ENCODE measurements at regions not wholly inside any gene's neighbourhood (a gene's known extent, or its start where the extent isn't known, plus 50 kb on each side); places are given as distances from the start of the nearest gene placed in this dataset.

DNA sequence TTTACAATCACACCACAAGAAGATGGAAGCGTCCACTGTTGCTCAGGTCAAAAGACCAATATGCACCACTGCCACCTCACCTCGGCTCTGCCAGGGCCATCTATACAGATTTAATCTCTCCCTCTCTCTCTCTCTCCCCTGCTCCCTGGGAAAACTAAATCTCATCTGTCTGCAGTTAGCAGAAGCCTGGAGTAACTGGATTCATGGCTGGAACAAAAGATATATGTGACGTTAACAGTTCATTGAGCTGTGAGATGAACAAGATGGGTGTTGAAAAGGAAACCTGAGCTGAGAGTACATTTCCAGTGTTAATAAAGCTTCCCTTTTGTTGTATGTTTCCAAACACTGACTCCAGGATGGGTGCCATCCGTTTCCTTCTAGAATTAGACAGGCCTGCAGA lies 369.7 kb downstream of the CDK5RAP2 start:
- no peak for DNase-seq

DNA sequence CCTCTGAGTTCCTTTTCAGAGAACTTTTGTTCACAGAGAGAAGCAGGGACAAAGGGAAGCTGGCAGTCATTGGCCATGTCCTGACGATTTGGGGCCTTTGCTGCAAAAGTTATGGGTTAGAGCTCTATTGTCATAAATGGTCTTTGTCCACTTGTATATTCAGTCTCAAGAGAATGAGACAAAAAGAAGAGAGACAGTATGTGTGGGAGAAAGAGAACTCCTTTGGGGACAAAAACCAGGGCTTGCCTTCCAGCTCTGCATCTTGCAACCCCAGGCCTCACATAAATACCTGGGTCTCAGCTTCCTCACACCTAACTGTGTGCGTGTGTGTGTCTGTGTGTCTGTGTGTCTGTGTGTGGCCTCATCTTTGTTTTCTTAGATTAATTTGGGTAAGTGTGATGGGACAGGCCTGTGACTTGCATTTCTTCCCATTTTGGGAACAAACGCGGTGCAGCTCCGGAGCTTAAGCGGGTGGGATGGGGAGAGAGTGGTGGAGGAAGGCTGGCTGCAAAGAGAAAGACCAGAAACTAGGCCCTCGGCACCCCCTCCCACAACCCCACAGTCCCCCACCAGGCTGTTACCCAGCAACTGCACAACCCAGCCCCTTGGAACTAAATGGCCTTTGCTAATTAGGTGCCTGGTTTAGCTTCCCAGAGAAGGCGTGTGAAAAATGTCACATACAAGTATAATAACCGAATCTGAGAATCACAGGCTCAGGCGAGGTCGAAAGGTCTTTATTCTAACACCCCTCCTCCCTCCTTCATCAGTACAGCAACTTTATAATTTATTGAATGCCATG lies 376.9 kb downstream of the CDK5RAP2 start:
- DNase-seq, result no peak

DNA sequence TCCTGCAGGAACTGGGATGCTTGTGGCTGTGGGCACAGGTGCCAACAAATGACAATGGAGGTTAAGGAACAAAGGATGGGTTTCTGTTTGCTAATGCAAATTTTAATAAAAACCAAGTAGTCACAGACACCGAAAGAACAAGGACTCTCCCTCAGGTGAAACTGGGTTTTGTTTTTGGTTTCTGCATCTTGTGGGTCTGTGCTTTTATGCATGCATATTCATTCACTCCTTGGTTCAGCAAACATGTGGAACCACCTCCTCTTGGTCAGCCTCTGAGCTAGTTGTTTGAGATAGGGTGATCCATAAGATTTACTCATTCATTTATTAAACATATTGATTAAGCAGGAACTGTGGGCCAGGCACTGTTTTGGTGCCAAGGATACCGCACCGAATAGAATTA lies 381.9 kb downstream of the CDK5RAP2 start:
- DNase-seq, result no peak

DNA sequence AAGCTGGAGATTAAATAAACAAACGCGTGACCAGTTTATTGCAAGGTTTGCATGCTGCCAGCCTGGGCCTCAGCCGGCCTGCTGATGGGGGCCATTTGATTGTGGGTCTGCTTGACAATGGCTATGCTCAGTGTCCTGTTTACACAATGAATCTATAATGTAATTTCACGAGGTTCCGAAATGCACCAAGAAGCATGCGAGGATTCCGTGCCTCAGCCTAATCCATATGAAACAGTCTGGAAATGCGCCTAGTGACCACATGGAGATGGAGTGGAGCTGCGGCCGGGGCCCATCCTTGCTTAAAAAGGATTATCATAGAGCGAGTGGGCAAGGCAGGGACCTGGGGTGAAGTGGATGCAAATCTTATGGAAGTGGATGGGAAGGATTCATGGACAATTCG lies 382.4 kb downstream of the CDK5RAP2 start:
- DNase-seq, result no peak

DNA sequence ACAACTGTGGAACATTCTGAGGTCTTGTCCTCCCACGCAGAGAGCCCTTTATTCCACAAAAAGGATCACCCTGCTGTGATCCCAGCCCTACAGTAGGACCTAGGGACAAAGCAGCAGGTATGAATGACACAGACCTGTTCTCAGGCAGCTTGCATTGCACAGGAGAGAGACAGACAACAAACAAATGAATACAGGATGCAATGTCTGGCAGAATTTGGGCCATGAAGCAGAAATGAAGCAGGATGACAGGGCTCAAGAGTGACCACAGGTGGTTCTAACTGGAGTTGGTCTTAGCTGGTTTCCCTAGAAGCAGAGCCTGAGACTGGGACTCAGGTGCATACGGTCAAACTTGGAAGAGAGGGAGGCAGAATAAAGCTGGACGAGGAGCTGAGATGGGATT lies 388.8 kb downstream of the CDK5RAP2 start:
- DNase-seq, result no peak

DNA sequence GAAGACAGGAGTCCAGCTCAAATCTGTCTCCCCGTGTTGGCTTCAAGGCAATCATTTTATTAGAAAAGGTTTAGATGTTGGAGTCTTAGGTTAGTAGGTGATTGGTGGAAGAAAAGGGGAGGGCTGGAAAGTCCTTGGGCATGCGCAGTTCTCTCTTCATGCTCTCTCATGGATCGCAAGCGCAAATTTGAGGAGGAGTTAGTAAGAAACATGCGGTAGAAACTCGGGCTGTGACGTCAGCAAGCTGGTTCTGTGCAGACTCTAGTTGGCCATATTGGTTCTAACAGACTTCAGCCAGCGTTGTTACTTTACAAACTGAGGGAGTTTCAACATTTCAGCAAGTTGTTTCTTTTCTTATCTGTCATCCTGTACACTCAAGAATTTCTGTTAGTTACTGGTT lies 392.2 kb downstream of the CDK5RAP2 start:
- DNase-seq, result no peak

DNA sequence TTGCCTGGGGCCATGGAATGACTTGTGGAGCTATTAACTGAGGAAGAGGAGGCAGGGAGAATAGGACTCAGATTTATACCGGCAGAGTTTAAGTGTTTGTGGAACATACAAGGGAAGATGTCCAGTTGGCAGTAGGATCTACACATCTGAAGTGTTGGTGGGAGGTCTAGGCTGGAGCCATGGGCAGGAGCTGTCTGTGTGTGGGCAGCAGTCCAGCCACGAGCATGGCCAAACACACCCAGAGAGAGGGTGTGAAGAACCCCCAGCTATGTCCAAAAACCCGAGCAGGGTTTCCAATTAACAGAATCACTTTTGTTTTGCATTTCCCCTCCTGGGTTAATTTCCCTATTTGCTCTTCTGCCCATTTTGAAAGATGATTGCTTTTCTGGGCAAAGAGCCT lies 393.7 kb downstream of the CDK5RAP2 start:
- DNase-seq, result no peak

DNA sequence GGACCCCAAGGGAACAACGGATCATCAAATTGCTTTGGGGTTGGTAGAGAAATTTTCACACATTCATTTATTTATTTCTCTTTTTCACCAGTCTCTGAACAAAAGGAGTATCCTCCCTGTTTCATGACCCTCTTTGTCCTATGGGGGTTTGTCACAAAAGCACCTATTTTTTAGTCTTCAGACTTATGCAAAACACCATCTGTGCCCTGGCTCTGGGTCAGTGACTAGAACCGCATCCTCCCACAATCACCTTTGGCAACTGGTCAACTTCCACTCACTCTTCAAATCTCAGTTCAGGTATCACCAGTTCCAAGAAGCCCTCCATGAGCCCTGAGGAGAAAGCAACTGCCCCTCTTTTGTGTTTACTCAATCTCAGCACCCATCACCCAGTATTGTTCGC lies 395.7 kb downstream of the CDK5RAP2 start:
- no peak for DNase-seq

DNA sequence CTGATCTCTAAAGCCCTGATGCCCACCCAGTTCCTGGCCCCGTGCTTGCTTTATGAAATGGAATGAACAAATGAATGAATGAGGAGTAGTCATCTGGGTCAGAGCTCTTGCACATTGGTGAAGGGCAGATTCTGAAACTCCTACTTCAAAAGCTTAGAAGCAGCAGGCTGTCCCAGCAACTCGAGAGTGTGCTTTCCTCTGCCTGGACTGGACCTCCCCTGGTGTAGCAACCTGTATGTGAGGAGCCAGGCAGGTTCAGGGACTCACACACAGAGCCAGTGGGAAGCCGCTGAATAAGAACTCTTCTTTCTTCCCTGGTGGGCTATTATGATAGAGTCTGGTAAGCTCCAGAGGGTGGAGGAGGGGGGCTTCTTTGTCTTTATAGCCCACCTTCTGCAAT lies 396.4 kb downstream of the CDK5RAP2 start:
- DNase-seq, result no peak

DNA sequence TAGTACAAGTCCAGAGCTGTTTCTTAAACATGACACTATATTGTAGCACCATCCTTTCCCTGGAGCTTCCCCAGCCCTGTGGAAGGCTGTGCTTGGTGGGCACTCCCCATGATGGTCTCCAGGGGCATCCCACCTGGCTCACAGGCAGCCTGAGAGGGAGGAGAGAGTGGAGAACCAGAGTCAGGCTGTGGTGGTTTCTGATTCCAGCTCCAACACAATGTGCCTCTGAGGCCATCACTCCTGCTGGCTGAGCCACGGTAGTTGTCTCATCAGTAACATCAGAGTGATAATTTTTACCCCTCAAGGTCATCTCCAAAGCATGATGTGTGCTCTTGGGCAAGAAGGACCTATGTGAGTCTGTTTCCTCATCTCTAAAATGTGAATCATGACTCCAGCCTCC lies 398.0 kb downstream of the CDK5RAP2 start:
- DNase-seq, result no peak

DNA sequence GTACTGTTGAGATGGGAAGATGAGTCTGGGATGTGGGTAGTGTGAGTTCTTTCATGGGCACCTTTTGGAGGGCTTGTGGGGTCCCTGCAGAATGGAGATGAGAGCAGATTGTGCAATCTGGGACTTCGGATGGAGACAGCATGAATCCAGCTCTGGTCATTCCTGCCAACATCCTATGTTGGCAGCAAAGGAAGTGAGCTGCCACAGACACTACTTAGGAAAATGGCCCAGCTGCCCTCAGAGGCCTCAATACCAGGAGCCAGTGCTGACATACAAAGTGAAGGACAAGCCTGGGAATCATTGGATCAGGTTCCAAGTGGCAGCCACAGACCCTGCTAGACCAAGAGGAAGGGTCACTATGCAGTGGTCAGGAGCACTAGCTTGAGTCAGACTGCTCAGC lies 402.8 kb downstream of the CDK5RAP2 start:
- DNase-seq, result no peak

DNA sequence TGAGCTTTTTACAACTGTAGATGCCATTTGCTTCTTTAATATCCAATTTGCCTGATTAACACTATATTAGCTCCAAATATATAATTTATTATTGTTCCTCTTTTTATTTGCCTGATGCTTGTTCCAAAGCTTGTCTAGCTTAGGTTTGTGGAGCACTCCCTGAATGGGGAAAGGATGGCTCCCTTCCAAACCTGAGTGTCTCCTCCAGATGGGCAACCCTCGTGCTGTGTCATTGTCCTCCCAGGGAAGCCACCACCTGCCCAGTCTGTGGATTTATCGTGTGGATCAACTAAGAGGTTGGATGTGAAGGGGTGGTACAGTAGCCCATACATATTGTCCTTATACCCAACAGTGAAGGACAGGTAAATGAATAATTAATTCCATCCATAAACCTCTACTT lies 404.9 kb downstream of the CDK5RAP2 start:
- no peak for DNase-seq

DNA sequence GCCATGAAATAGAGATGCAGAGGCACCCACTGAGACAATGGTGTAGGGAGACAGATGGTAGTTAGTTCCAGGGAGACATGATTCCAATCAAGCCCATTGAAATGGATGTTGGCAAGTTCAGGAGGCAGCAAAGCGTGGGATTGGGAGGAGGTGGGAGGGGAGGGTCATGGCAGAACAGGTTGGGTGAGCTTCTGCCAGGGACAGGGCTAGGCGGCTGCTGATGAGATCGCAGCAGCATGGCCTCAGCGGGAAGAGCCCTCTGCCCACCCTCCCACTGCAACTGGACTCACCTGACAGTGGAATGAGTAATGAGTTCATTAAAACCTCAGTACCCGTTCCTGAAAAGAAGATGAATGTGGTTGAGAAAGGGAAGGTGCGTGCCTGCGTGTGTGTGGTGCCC lies 418.2 kb downstream of the CDK5RAP2 start:
- no peak for DNase-seq

DNA sequence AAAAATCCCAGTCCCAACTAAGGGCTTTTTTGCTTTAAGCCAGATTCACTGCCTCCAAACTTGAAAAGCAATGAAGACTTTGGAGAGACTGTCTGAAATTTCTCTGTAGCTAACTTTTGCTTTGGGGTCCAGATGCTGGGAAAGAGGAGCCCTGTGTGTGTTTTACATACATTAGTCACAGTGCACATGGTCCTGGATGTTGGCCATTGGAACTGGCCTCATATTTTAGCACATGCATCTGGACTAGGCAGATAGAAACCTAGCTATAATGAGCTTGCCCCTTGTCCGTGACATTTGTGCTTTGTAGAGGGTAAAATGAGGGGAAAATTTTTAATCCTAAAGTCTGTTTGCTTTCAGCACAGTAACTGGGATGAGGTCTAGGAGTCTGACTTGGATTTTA lies 421.7 kb downstream of the CDK5RAP2 start:
- no peak for DNase-seq

DNA sequence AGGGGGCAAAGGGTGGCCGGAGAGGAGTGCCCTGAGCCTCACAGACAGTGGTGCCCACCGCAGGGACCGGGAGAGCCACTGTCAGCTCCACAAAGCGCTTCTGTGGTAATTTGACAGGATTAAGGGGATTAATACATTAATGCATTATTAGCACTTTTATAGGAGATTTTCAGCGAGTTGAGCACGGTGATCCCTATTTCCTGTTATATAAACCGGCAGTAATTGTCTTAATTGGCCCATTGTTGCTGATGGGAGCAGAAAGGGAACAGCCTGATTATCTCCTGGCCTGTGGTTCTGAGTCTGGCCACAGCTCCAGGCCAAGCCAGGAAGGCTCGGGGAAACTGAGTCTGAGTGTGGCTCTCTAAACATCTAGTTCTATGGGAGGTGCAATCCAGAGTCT lies 423.6 kb downstream of the CDK5RAP2 start:
- DNase-seq, result no peak

DNA sequence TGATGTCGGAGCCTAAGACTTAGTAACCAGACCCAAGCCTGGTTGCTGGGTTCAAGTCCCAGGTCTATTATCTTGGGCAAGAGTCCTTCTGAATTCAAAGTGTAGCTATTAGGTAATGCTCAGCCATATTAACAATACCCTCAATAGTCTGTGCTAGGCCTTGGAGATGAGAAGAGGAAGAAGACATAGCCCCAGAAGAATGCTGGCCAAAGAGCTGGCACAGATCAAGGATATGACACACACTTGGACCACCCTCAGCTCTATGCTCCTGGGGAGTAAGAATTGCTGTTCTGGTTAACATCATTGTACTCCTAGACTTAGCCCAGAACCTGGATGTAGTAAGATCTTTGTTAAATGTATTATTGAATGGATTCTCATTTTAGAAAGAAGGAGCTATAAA lies 426.7 kb downstream of the CDK5RAP2 start:
- DNase-seq, result no peak

DNA sequence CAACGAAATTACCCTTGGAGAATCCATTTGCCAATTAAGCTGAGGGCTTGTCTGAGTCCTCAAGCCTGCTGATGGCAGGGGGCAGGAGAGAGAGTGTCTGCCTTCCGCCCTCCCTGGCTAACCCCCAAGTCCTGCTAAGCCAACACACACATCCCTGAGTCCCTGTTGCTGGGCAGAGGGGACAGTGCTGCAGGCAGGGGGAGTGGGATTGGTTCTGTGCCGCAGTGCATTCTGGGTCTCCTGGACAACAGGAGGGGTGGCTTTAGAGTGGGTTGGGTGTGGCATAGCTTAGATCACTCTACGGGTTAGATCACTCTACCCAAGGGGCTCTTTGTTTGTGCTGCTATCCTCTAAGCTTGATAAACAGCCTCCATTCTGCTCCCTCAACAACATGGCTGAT lies 427.7 kb downstream of the CDK5RAP2 start:
- DNase-seq, result no peak

DNA sequence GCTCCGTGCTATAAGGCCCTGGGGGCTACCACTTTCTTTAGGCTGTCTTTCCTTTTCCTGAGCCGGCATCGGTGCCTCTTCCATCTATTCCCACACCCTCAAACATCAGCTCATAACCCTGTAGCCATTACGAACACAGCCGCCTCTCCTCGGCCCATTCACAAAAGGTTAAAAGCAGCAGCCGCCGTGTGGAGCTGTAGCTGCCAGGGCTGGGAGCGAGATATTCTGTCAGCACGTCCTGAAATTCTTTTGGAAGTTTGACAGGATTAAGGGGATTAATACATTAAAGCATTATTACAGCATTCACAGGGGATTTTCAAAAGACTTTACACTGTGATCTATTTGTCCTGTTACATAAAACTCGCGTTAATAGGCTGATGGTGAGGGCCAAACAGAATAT lies 428.2 kb downstream of the CDK5RAP2 start:
- DNase-seq, result no peak

DNA sequence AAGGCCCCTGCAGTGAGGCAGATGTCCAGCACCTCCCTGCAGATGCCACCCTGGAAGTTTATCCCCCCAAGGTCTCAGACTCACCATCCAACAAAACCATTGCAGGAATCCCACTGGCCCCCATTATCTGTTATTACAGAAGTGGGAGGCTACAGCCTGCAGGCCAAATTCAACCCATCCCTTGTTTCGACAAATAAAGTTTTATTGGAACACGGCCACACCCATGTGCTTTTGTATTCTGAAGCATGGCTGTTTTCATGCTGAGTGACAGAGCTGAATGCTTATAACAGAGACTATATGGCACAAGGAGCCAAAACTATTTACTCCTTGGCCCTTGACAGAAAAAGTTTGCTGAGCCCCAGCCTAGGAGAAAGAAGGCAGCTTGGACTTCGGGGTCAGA lies 428.8 kb downstream of the CDK5RAP2 start:
- no peak for DNase-seq

DNA sequence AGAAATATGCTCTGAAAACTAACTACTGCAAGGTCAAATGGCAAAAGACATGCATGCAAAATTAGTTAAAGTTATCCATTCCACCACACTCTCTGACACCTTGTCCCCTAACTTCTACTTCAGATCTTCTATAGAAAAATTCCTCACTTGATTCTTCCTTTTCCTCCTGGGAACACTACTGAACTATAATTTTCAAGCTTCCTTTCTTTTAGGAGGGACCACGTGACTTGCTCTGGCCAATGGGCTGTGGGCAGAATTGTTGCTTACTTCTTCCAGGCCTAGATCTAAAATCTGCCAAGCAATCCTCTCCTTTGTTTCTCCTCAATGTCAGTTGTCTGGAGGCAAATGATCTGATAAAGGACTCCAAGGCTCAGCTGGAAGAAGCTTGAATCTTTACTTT lies 441.0 kb downstream of the CDK5RAP2 start:
- DNase-seq, result no peak

DNA sequence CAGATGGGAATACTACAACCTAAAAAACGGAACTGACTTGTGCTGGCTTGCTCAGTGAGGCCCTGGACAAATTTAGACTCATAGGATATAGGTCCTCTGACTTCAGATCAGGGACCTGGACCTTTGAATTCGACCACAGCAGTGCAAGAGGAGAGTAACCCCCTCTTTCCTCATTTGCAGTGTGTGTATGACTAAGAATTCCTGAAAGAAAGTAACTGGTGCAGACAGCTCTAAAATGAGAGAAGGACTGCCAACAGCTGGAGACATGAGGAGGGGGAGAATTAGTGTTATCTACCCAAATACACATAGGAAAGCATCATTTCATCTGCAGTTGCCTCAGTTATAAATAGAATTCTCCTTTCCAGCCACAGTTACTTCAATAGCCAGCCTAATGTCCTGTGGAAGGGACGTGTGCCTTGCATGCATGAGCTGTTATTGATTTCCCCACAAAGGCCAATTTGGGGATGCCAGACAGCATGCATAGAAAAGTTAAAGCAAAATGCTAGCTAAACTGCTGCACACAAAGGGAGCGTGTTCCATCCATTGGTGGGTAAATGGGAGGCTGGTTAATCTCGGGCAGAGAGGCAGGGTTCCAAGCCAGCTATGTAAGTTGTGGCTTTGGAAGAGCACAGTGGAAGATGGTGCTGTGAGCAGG lies 442.7 kb downstream of the CDK5RAP2 start:
- DNase-seq, result no peak

DNA sequence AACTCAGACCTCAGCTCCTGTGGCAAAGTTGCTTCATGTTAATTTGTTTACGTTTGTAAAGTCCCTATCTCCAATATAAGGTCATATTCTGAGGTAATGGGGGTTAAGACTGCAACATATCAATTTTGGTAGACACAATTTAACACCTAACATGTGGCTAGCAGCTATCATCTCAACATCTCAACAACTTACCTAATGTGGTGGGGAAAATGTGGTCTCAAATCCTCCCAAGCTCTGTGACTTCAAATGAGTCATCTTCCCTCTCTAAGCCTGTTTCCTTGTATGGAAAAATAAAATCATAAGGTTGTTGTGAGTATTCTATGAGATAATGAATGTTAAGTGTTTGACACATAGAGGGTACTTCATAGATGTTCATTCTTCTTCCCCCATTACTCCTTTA lies 443.3 kb downstream of the CDK5RAP2 start:
- no peak for DNase-seq

DNA sequence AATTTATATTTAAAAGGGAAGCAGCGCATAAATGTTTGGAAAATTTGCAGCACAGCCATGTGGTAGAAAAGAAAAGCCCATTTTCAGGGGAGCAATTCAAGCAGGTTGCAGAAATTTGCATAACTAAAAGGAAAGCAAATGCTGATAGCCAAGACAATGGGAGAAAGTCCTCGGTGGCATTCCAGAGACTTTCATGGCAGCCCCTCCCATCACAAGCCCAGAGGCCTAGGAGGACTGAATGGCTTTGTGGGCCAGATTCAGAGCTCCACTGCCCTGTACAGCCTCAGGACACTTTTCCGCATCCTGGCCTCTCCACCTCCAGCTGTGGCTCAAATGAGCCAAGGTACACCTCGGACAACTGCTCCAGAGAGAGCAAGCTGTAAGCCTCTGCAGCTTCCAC lies 462.9 kb downstream of the CDK5RAP2 start:
- DNase-seq, result no peak

DNA sequence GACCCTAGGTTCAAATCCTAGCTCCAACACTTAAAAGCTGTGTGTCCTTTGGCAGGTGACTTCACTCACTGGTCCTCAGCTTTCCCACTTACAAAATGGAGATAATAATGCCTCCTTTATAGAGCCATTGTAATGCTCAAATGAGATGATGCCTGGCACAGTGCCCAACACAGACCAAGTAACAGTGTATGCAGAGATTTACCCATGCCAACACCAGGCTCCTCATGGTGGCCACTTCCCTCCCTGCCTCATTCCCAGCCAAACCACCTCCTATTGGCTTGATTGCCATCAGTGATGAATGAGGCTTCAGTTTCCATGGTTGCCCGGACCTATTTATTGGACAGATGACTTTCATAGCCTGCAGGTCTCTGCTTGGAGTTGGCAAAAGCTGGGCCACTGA lies 469.4 kb downstream of the CDK5RAP2 start:
- DNase-seq, result no peak

DNA sequence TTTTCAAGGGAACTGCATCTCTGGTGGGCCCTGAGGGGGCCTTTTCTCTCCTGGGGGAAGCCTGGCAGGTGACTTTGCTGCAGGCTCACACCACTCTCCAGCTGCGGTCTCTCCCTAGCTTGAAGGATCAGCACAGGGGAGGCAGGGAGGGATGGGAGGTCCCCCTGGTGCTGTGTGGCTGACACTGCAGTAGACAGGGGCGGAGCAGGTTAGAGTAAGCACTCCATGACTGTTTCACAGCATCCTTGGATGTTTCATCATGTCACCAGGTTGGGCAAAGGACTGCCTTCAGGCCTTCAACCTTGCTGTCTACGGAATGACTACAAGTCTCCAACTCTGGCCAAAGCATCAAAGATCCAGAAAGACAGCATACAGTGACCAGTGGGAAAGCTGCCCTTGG lies 470.7 kb downstream of the CDK5RAP2 start:
- DNase-seq, result no peak

Measured in CD4-positive, alpha-beta T cell treated with Interleukin-4 for 1 hour (primary cell).